ENCODE measurements at regions not wholly inside any gene's neighbourhood (a gene's known extent, or its start where the extent isn't known, plus 50 kb on each side); places are given as distances from the start of the nearest gene placed in this dataset.

GRCh38 chr5:174159327-174160114 lies 114.0 kb downstream of the NSG2 start:
- DNase-seq (ENCODE audit: low read depth): no peak
- no peak for TF ChIP-seq CTCF (IDR thresholded peaks at IDR 0.05; ENCODE audit: insufficient read depth, low read depth, low read length, missing control alignments)
- no peak overlapping the region for H3K4me3 ChIP-seq (ENCODE audit: low read depth, low read length)

- no peak for DNase-seq (ENCODE audit: low read depth)
- no peak overlapping the region for H3K4me3 ChIP-seq (ENCODE audit: low read depth, low read length)
- TF ChIP-seq CTCF (IDR thresholded peaks at IDR 0.05; ENCODE audit: insufficient read depth, low read depth, low read length, missing control alignments): no peak
These were observed 119.9 kb downstream of the NSG2 start for GRCh38 chr5:174165406-174165805.

- H3K4me3 ChIP-seq (ENCODE audit: low read depth, low read length): no peak overlapping the region
- no peak for TF ChIP-seq CTCF (IDR thresholded peaks at IDR 0.05; ENCODE audit: insufficient read depth, low read depth, low read length, missing control alignments)
- no peak for DNase-seq (ENCODE audit: low read depth)
These were observed 120.9 kb downstream of the NSG2 start for GRCh38 chr5:174166231-174167079.

GRCh38 chr5:174167080-174167910 lies 121.8 kb downstream of the NSG2 start:
- no peak overlapping the region for H3K4me3 ChIP-seq (ENCODE audit: low read depth, low read length)
- TF ChIP-seq CTCF (IDR thresholded peaks at IDR 0.05; ENCODE audit: insufficient read depth, low read depth, low read length, missing control alignments): no peak
- no peak for DNase-seq (ENCODE audit: low read depth)

- DNase-seq (ENCODE audit: low read depth): no peak
- H3K4me3 ChIP-seq (ENCODE audit: low read depth, low read length): no peak overlapping the region
- no peak for TF ChIP-seq CTCF (IDR thresholded peaks at IDR 0.05; ENCODE audit: insufficient read depth, low read depth, low read length, missing control alignments)
These were observed 126.6 kb downstream of the NSG2 start for GRCh38 chr5:174172152-174172551.

- no peak for DNase-seq (ENCODE audit: low read depth)
These were observed 127.1 kb downstream of the NSG2 start for GRCh38 chr5:174172566-174172965.

More at GRCh38 chr5:174172566-174172965, 127.1 kb downstream of the NSG2 start:
- no peak overlapping the region for H3K4me3 ChIP-seq (ENCODE audit: low read depth, low read length)
- TF ChIP-seq CTCF (IDR thresholded peaks at IDR 0.05; ENCODE audit: insufficient read depth, low read depth, low read length, missing control alignments): no peak
